ENCODE measurements at regions not wholly inside any gene's neighbourhood (a gene's known extent, or its start where the extent isn't known, plus 50 kb on each side); places are given as distances from the start of the nearest gene placed in this dataset.

DNA sequence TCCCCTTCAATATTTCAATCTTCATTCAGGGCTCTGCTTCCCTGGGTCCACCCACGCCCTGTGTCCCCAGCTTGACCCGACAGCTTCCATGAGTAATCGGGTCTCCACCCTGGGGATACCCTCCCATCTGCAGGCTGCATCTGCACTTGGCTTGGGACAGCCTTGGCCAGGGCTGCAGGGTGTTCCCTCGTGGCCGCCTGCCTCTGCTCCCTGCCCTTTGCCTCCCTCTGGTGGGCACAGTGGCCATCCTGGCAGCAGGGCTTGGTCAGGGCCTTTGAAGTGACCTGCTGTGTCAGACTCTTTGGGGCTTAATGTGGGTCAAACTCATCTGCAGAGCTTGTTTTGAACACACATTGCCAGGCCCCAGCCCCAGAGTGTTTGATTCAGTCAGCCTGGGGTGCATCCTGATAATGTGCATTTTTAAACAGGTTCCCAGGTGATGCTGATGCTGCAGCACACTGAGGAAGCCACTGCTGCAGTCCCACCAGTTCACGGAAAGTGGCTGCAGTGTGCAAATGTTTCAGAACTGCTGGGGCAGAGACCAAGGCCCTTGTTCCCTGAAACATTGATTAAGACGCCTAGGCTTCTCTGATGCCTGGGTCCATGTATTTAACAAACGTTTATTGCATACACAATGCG is 80.7 kb upstream of the SEC61G start:
- TF ChIP-seq CTCF (IDR thresholded peaks at IDR 0.05; ENCODE audit: poor library complexity, severe bottlenecking), result no peak
- no peak for TF ChIP-seq POLR2AphosphoS5 (IDR thresholded peaks at IDR 0.05)
- TF ChIP-seq EP300 (conservative IDR thresholded peaks at IDR 0.05; ENCODE audit: poor library complexity, severe bottlenecking), result no peak
- no peak for TF ChIP-seq EZH2 (IDR thresholded peaks at IDR 0.05; ENCODE audit: borderline replicate concordance, insufficient read depth, low read length, poor library complexity, severe bottlenecking)
- no peak for TF ChIP-seq SMC3 (conservative IDR thresholded peaks at IDR 0.05; ENCODE audit: poor library complexity)
- no peak for TF ChIP-seq TAF1 (IDR thresholded peaks at IDR 0.05; ENCODE audit: low read depth)
- no peak for TF ChIP-seq REST (IDR thresholded peaks at IDR 0.05; ENCODE audit: borderline replicate concordance)
- no peak for TF ChIP-seq RAD21 (conservative IDR thresholded peaks at IDR 0.05)
- TF ChIP-seq MXI1 (conservative IDR thresholded peaks at IDR 0.05; ENCODE audit: poor library complexity, severe bottlenecking), result no peak
